Chondrocyte (in vitro differentiated cells): ENCODE measurements at regions not wholly inside any gene's neighbourhood (a gene's known extent, or its start where the extent isn't known, plus 50 kb on each side); places are given as distances from the start of the nearest gene placed in this dataset.
A peak's percentile ranks its signal among the peaks of the same experiment; 100 is the strongest.

Experiments used
- DNase-seq: peaks from one replicate; pipeline ENCODE4 v3.0.0; 2021; ENCODE audit warnings: mixed read lengths, low spot score
- H3K27ac Mint-ChIP-seq: one replicate; pipeline ENCODE4 v1.8.0; 2021; ENCODE audit warnings: mild to moderate bottlenecking, moderate library complexity, mixed read lengths; ENCODE audit not compliant: unreplicated experiment
- H3K27me3 Mint-ChIP-seq: 2 replicates; pipeline ENCODE4 v1.8.0; 2021; ENCODE audit warnings: low read depth, mixed read lengths
- H3K36me3 Mint-ChIP-seq: 2 replicates; pipeline ENCODE4 v1.8.0; 2021; ENCODE audit warnings: low read depth, mixed read lengths
- H3K4me1 Mint-ChIP-seq: 2 replicates; pipeline ENCODE4 v1.8.0; 2021; ENCODE audit warnings: low read depth, mild to moderate bottlenecking, mixed read lengths
- H3K4me3 Mint-ChIP-seq: one replicate; pipeline ENCODE4 v1.8.0; 2021; ENCODE audit warnings: mild to moderate bottlenecking, moderate library complexity, mixed read lengths; ENCODE audit not compliant: unreplicated experiment
- H3K9me3 Mint-ChIP-seq: 2 replicates; pipeline ENCODE4 v1.8.0; 2021; ENCODE audit warnings: low read depth, mixed read lengths
- TF ChIP-seq, protein P1 (sequence below): fragments of 200-600 bp; sonication (generic); IDR thresholded peaks from 2 replicates; pipeline ENCODE4 v1.5.0; 2021; ENCODE audit warnings: antibody characterized with exemption, mild to moderate bottlenecking, moderate library complexity

DNA sequence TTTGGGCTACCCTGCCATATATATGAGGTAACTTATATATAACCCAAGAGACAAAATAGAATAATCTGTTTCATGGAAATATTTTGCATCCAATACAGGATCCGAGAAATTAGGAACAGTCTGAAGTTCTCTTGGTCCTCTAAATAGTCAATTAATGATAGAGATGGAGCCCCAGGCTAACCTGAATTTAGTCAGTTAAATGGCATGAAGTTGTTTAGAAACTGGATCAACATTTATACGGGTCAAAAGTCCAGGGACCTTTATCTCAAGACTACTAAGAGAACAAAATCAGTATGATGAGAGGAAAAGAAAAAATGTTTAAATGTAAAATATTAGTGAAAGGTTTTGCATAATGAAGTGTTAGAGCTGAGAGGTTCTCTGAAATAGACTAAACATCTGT lies 303.3 kb upstream of the ACTBL2 start:
- TF ChIP-seq, protein P1, sequence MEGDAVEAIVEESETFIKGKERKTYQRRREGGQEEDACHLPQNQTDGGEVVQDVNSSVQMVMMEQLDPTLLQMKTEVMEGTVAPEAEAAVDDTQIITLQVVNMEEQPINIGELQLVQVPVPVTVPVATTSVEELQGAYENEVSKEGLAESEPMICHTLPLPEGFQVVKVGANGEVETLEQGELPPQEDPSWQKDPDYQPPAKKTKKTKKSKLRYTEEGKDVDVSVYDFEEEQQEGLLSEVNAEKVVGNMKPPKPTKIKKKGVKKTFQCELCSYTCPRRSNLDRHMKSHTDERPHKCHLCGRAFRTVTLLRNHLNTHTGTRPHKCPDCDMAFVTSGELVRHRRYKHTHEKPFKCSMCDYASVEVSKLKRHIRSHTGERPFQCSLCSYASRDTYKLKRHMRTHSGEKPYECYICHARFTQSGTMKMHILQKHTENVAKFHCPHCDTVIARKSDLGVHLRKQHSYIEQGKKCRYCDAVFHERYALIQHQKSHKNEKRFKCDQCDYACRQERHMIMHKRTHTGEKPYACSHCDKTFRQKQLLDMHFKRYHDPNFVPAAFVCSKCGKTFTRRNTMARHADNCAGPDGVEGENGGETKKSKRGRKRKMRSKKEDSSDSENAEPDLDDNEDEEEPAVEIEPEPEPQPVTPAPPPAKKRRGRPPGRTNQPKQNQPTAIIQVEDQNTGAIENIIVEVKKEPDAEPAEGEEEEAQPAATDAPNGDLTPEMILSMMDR = no peak
- no peak overlapping the region for H3K27ac Mint-ChIP-seq
- H3K9me3 Mint-ChIP-seq = no peaks in the 10 kb centered on the region
- peaks cover 15% of the 10 kb centered on the region for H3K4me1 Mint-ChIP-seq
- no peak for DNase-seq
- H3K4me3 Mint-ChIP-seq = no peak overlapping the region
- H3K36me3 Mint-ChIP-seq = no peaks in the 10 kb centered on the region
- H3K27me3 Mint-ChIP-seq = no peaks in the 10 kb centered on the region

DNA sequence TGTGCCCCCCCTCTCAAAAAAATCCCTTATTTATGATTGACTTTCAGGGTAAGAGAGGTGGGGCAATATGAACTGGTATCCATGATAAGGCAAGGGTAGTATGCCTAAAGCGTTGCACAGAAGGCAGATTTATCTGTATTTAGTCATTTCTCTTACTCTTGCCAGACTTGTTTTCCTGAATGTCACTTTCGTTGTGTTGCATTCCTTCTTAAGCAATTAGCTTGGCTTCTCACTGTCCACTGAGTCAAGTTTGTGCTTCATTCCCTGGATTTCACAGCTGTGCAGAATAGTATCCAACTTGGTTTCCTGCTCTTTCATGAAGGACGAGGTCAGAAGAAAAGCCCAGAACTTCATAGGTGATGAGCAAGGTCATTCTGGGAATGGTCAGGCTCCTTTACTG lies 301.5 kb upstream of the ACTBL2 start:
- no peaks in the 10 kb centered on the region for H3K9me3 Mint-ChIP-seq
- no peak overlapping the region for H3K27ac Mint-ChIP-seq
- DNase-seq = no peak
- H3K4me3 Mint-ChIP-seq = no peak overlapping the region
- H3K36me3 Mint-ChIP-seq = no peaks in the 10 kb centered on the region
- TF ChIP-seq, protein P1 = no peak
- no peaks in the 10 kb centered on the region for H3K27me3 Mint-ChIP-seq
- peaks cover 31% of the 10 kb centered on the region for H3K4me1 Mint-ChIP-seq

DNA sequence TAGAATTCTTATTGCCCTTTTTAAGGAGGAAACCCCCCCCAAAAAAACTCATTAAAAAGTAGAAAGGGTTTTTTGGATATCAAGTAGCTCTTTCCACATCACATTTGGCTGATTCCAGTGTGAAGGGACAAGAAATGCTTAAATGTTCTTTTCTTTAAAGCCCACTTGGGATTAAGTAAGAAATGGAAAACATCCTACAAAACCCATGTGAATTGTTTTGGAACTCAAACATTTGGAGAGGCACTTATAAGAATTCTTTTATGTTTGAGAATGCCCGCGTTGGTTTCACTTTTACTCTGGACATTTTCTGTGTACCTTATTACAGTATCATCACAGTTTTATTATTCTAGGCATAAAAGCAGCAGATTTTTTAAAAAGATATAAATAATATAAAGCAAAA lies 301.1 kb upstream of the ACTBL2 start:
- no peak for DNase-seq

DNA sequence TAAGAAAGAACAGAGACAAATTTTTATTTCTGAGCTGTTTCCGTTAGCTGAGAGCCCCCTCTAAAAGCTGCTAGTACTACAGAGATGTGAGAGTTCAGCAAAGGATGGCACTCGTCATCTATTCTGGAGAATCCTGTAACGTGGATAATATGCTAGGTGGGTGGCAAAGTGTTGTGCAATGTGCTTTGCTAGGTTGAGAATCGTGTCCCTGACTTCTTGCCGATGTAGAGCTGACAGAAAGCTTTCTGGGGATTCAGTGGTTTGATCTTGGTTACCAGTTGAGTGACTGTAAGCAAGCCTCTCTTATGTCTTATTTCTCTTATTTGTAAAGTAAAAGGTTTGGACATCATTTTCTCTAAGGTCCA lies 298.3 kb upstream of the ACTBL2 start:
- no peak for DNase-seq
- Mint-ChIP-seq H3K4me1 (peaks cover 40% of the 10 kb centered on the region), H3K9me3 (no peaks in the 10 kb centered on the region), H3K4me3 (no peak overlapping the region), H3K27ac (no peak overlapping the region), H3K27me3 (no peaks in the 10 kb centered on the region), H3K36me3 (no peaks in the 10 kb centered on the region)
- TF ChIP-seq, protein P1 = no peak

More for the DNA sequence above, 301.1 kb upstream of the ACTBL2 start:
- TF ChIP-seq, protein P1 = no peak
- Mint-ChIP-seq H3K4me3 (no peak overlapping the region), H3K9me3 (no peaks in the 10 kb centered on the region), H3K36me3 (no peaks in the 10 kb centered on the region), H3K4me1 (peaks cover 36% of the 10 kb centered on the region), H3K27me3 (no peaks in the 10 kb centered on the region), H3K27ac (peak overlapping the region; percentile 15)

DNA sequence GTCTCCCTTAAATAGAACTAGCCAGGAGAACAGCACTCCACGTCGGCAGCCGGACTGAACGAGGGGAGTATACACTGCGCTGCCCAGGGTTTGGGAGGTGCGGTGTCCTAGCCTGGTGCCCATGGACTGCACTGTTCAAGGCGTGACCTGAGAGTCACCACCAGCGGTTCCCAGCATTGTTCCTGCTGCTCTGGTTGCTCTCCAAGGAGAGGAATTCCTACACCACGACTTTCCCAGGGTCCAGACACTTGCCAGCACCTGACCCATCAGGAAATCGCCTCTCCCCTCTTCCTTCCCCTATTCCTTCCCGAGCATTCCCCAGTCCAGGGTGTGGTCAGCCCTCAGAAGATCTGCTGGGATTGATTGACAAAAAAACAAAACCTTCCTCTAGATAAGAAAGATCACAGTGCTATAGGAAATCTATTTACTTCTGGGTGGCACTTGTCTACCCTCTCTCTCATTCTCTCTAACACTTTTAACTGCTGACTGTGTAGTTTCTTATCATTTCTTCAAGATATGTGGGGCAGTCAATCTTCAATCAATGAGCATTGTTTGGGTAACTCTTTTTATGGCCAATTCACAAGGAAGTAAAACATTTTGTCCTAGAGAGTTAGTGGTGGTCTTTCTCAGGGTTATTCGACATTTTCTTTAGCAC lies 297.8 kb upstream of the ACTBL2 start:
- Mint-ChIP-seq H3K4me3 (no peak overlapping the region), H3K27me3 (no peaks in the 10 kb centered on the region), H3K4me1 (peaks cover 40% of the 10 kb centered on the region), H3K27ac (no peak overlapping the region), H3K36me3 (no peaks in the 10 kb centered on the region), H3K9me3 (no peaks in the 10 kb centered on the region)
- TF ChIP-seq, protein P1 = no peak
- peak; percentile 66 for DNase-seq
